ENCODE measurements at regions not wholly inside any gene's neighbourhood (a gene's known extent, or its start where the extent isn't known, plus 50 kb on each side); places are given as distances from the start of the nearest gene placed in this dataset.

DNA sequence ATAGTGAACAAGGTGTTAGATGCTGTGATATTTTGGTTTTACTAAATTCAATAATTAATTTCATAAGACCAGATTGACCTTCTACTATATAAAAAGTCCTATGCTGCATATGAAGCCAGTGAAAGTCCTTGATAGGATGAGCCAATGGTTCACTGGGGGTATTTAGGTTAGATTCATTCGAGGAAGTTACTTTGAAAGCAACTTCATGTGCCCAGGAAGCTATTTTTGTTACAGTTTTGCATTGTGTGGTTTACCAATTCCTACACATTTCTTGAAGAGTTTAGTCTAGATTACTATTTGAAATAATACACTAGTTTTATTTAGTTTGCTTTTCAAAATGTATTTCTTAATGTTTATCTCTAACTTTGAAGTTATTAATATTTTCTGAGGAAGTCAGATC, 58.5 kb upstream of the RMST start:
- TF ChIP-seq EZH2 (IDR thresholded peaks at IDR 0.05; ENCODE audit: borderline replicate concordance, low read length): no peak
- TF ChIP-seq, protein P1, sequence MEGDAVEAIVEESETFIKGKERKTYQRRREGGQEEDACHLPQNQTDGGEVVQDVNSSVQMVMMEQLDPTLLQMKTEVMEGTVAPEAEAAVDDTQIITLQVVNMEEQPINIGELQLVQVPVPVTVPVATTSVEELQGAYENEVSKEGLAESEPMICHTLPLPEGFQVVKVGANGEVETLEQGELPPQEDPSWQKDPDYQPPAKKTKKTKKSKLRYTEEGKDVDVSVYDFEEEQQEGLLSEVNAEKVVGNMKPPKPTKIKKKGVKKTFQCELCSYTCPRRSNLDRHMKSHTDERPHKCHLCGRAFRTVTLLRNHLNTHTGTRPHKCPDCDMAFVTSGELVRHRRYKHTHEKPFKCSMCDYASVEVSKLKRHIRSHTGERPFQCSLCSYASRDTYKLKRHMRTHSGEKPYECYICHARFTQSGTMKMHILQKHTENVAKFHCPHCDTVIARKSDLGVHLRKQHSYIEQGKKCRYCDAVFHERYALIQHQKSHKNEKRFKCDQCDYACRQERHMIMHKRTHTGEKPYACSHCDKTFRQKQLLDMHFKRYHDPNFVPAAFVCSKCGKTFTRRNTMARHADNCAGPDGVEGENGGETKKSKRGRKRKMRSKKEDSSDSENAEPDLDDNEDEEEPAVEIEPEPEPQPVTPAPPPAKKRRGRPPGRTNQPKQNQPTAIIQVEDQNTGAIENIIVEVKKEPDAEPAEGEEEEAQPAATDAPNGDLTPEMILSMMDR (conservative IDR thresholded peaks at IDR 0.05 in 1 of 2, IDR thresholded peaks at IDR 0.05 in 1 of 2; ENCODE audit: extremely low read depth in 1 of 2, insufficient read depth in 1 of 2, low read depth in 1 of 2, low read length in 2 of 2): no peak
